Stimulated activated naive CD8-positive, alpha-beta T cell treated with anti-CD3 and anti-CD28 coated beads, Interleukin-15, Interleukin-2, amounts not matched to agents 100 U/mL and 50 U/mL, for 24 hours (primary cell): ENCODE measurements at regions not wholly inside any gene's neighbourhood (a gene's known extent, or its start where the extent isn't known, plus 50 kb on each side); places are given as distances from the start of the nearest gene placed in this dataset.
"Not testable (repeated sequence)": the region's sequence is repeated elsewhere in the genome, so short reads cannot be mapped to it uniquely, and the experiment has no call there.

ENCODE experiments used
- ATAC-seq: fragments of 150-1000 bp; cut with Tn5 transposase; one replicate; pipeline ENCODE4 v1.10.0; 2021
- DNase-seq: peaks from one replicate; pipeline ENCODE4 v3.0.0; 2021

GRCh38 chr11:80338231-80338630, 897.4 kb upstream of the TENM4 start:
- ATAC-seq, result no peak

GRCh38 chr11:80331694-80332093, 890.9 kb upstream of the TENM4 start:
- DNase-seq (no peak), ATAC-seq (no peak)

More at GRCh38 chr11:80338231-80338630, 897.4 kb upstream of the TENM4 start:
- DNase-seq, result no peak

GRCh38 chr11:80330264-80330663, 889.4 kb upstream of the TENM4 start:
- ATAC-seq, result no peak
- no peak for DNase-seq

GRCh38 chr11:80328774-80329173, 887.9 kb upstream of the TENM4 start:
- ATAC-seq (no peak), DNase-seq (no peak)

- ATAC-seq, result no peak
- no peak for DNase-seq
Measured at GRCh38 chr11:80327956-80328614, 887.3 kb upstream of the TENM4 start.

- DNase-seq (no peak), ATAC-seq (no peak)
Measured at GRCh38 chr11:80321786-80322185, 881.0 kb upstream of the TENM4 start.

GRCh38 chr11:80320765-80321164, 879.9 kb upstream of the TENM4 start:
- DNase-seq (no peak), ATAC-seq (no peak)

- DNase-seq (no peak), ATAC-seq (no peak)
Measured at GRCh38 chr11:80320226-80320625, 879.4 kb upstream of the TENM4 start.

- ATAC-seq, result no peak
- DNase-seq, result no peak
Measured at GRCh38 chr11:80317612-80318011, 876.8 kb upstream of the TENM4 start.

- DNase-seq, result no peak
- no peak for ATAC-seq
Measured at GRCh38 chr11:80315200-80315599, 874.4 kb upstream of the TENM4 start.

GRCh38 chr11:80309301-80309700, 868.5 kb upstream of the TENM4 start:
- ATAC-seq (no peak), DNase-seq (no peak)

- ATAC-seq (no peak), DNase-seq (no peak)
Measured at GRCh38 chr11:80307676-80308075, 866.8 kb upstream of the TENM4 start.

GRCh38 chr11:80297858-80298632, 857.2 kb upstream of the TENM4 start:
- ATAC-seq, result no peak
- no peak for DNase-seq

- no peak for ATAC-seq
Measured at GRCh38 chr11:80293293-80293692, 852.5 kb upstream of the TENM4 start.

GRCh38 chr11:80284946-80285785, 844.3 kb upstream of the TENM4 start:
- DNase-seq (no peak), ATAC-seq (no peak)

More at GRCh38 chr11:80293293-80293692, 852.5 kb upstream of the TENM4 start:
- DNase-seq, result no peak

GRCh38 chr11:80282643-80283042, 841.8 kb upstream of the TENM4 start:
- DNase-seq (no peak), ATAC-seq (no peak)

- DNase-seq, result no peak
Measured at GRCh38 chr11:80281194-80281593, 840.4 kb upstream of the TENM4 start.

GRCh38 chr11:80280737-80281136, 839.9 kb upstream of the TENM4 start:
- ATAC-seq, result no peak
- DNase-seq, result no peak

More at GRCh38 chr11:80281194-80281593, 840.4 kb upstream of the TENM4 start:
- no peak for ATAC-seq

GRCh38 chr11:80261776-80262175, 820.9 kb upstream of the TENM4 start:
- DNase-seq, result no peak
- no peak for ATAC-seq

GRCh38 chr11:80257319-80258015, 816.6 kb upstream of the TENM4 start:
- not testable (repeated sequence) for ATAC-seq, DNase-seq

- ATAC-seq (no peak), DNase-seq (no peak)
Measured at GRCh38 chr11:80255021-80255420, 814.2 kb upstream of the TENM4 start.

GRCh38 chr11:80241766-80242165, 800.9 kb upstream of the TENM4 start:
- ATAC-seq (no peak), DNase-seq (no peak)
